SK-N-SH treated with all-trans-retinoic acid at 6 μM for 48 hours (cell line): ENCODE measurements at regions not wholly inside any gene's neighbourhood (a gene's known extent, or its start where the extent isn't known, plus 50 kb on each side); places are given as distances from the start of the nearest gene placed in this dataset.
"Not testable (repeated sequence)": the region's sequence is repeated elsewhere in the genome, so short reads cannot be mapped to it uniquely, and the experiment has no call there.

Experiments
- ATAC-seq: fragments of 200-7000 bp; cut with Tn5 transposase; 3 replicates; pipeline ENCODE4 v1.9.1; 2020; ENCODE audit warnings: mild to moderate bottlenecking, moderate library complexity
- BACH2 ChIP-seq: fragments of 250-450 bp; sonication (Bioruptor Pico); IDR thresholded peaks from 2 replicates; pipeline ENCODE4 v1.9.0; 2021; ENCODE audit warnings: mild to moderate bottlenecking, borderline replicate concordance
- CSDC2 ChIP-seq: fragments of 250-450 bp; sonication (Bioruptor Pico); IDR thresholded peaks from 2 replicates; pipeline ENCODE4 v1.5.0; 2020; ENCODE audit warnings: mild to moderate bottlenecking, moderate library complexity
- ESRRG ChIP-seq: fragments of 250-450 bp; sonication (Bioruptor Pico); IDR thresholded peaks from 2 replicates; pipeline ENCODE4 v1.6.1; 2021; ENCODE audit warnings: mild to moderate bottlenecking
- GLIS3 ChIP-seq: fragments of 250-450 bp; sonication (Bioruptor Pico); IDR thresholded peaks from 2 replicates; pipeline ENCODE4 v1.5.0; 2020; ENCODE audit warnings: mild to moderate bottlenecking, moderate library complexity
- ISL1 ChIP-seq: fragments of 250-450 bp; sonication (Bioruptor Pico); IDR thresholded peaks from 2 replicates; pipeline ENCODE4 v2.1.2; 2022; ENCODE audit warnings: mild to moderate bottlenecking, moderate library complexity
- OSR1 ChIP-seq: fragments of 250-450 bp; sonication (Bioruptor Pico); IDR thresholded peaks from 2 replicates; pipeline ENCODE4 v1.8.0; 2022; ENCODE audit warnings: moderate library complexity, mild to moderate bottlenecking, inconsistent platforms
- PPARA ChIP-seq: fragments of 250-450 bp; sonication (Bioruptor Pico); IDR thresholded peaks from 2 replicates; pipeline ENCODE4 v1.5.0; 2020; ENCODE audit warnings: mild to moderate bottlenecking, borderline replicate concordance
- RARB ChIP-seq: fragments of 250-450 bp; sonication (Bioruptor Pico); IDR thresholded peaks from 2 replicates; pipeline ENCODE4 v1.8.0; 2021; ENCODE audit warnings: mild to moderate bottlenecking, moderate library complexity
- SNAI2 ChIP-seq: fragments of 250-450 bp; sonication (Bioruptor Pico); IDR thresholded peaks from 2 replicates; pipeline ENCODE4 v1.5.0; 2020; ENCODE audit warnings: mild to moderate bottlenecking, moderate library complexity
- TCF4 ChIP-seq: fragments of 250-450 bp; sonication (Bioruptor Pico); IDR thresholded peaks from 2 replicates; pipeline ENCODE4 v1.8.0; 2021; ENCODE audit warnings: mild to moderate bottlenecking, moderate library complexity, borderline replicate concordance
- TOX ChIP-seq: fragments of 250-450 bp; sonication (Bioruptor Pico); IDR thresholded peaks from 2 replicates; pipeline ENCODE4 v1.8.0; 2021; ENCODE audit warnings: mild to moderate bottlenecking, moderate library complexity, borderline replicate concordance
- ZC3H10 ChIP-seq: fragments of 250-450 bp; sonication (Bioruptor Pico); IDR thresholded peaks from 2 replicates; pipeline ENCODE4 v1.5.1; 2021; ENCODE audit warnings: mild to moderate bottlenecking, moderate library complexity
- ZFP3 ChIP-seq: fragments of 250-450 bp; sonication (Bioruptor Pico); IDR thresholded peaks from 2 replicates; pipeline ENCODE4 v1.5.0; 2020; ENCODE audit warnings: mild to moderate bottlenecking, moderate library complexity
- ZFP30 ChIP-seq: fragments of 450-650 bp; formaldehyde crosslinking; IDR thresholded peaks from 2 replicates; pipeline ENCODE4 v1.5.0; 2022; ENCODE audit warnings: mild to moderate bottlenecking, moderate library complexity
- ZNF565 ChIP-seq: fragments of 450-650 bp; formaldehyde crosslinking; conservative IDR thresholded peaks from 2 replicates; pipeline ENCODE4 v1.5.0; 2020; ENCODE audit warnings: low read depth, mild to moderate bottlenecking, moderate library complexity
- ZNF70 ChIP-seq: fragments of 450-650 bp; formaldehyde crosslinking; IDR thresholded peaks from 2 replicates; pipeline ENCODE4 v1.5.0; 2020; ENCODE audit warnings: mild to moderate bottlenecking, moderate library complexity
- ZNF8 ChIP-seq: fragments of 450-650 bp; formaldehyde crosslinking; IDR thresholded peaks from 2 replicates; pipeline ENCODE4 v1.5.0; 2020; ENCODE audit warnings: mild to moderate bottlenecking, moderate library complexity
- TF ChIP-seq, protein P1 (sequence below): fragments of 250-450 bp; sonication (Bioruptor Pico); IDR thresholded peaks from 2 replicates; pipeline ENCODE4 v1.8.0; 2021; ENCODE audit warnings: low read depth, mild to moderate bottlenecking, moderate library complexity, borderline replicate concordance
- TF ChIP-seq, protein P2 (sequence below): fragments of 250-450 bp; sonication (Bioruptor Pico); IDR thresholded peaks from 2 replicates; pipeline ENCODE4 v1.5.1; 2020; ENCODE audit warnings: low read depth, mild to moderate bottlenecking, moderate library complexity
- TF ChIP-seq, protein P3 (sequence below): fragments of 250-450 bp; sonication (Bioruptor Pico); IDR thresholded peaks from 2 replicates; pipeline ENCODE4 v1.5.0; 2020; ENCODE audit warnings: mild to moderate bottlenecking, moderate library complexity
- TF ChIP-seq, protein P4 (sequence below): fragments of 250-450 bp; sonication (Bioruptor Pico); IDR thresholded peaks from 2 replicates; pipeline ENCODE4 v1.8.0; 2020; ENCODE audit warnings: mild to moderate bottlenecking, moderate library complexity, borderline replicate concordance

DNA sequence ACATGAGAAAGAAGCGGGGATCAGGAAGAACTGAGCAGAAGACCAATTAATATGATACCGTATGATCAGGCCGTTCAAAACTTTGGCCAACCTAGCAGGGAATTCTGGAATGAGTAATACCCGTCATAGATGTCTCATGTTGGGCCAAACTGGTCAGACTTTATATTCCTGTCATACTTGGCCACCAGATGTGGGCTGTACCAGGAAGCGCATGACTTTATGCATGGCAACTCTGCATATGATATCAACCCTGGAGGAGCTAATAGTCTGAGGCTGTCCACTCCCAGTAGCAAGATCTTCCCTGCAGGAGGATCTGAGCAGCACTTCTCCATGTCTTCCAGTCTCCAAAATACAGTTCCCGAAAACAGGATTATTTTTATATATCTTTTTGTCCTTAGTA is 68.5 kb upstream of the NAA35 start:
- ATAC-seq = no peak
- TF ChIP-seq OSR1 (no peak), ZFP3 (CRISPR knock-in tag) (no peak), ZNF70 (CRISPR knock-in tag) (no peak), ZC3H10 (no peak), ZNF8 (CRISPR knock-in tag) (no peak), ISL1 (CRISPR knock-in tag) (no peak), ESRRG (CRISPR knock-in tag) (no peak), ZNF565 (CRISPR knock-in tag) (no peak), TCF4 (no peak), BACH2 (CRISPR knock-in tag) (no peak), RARB (no peak), GLIS3 (CRISPR knock-in tag) (no peak)
- TF ChIP-seq, protein P1, sequence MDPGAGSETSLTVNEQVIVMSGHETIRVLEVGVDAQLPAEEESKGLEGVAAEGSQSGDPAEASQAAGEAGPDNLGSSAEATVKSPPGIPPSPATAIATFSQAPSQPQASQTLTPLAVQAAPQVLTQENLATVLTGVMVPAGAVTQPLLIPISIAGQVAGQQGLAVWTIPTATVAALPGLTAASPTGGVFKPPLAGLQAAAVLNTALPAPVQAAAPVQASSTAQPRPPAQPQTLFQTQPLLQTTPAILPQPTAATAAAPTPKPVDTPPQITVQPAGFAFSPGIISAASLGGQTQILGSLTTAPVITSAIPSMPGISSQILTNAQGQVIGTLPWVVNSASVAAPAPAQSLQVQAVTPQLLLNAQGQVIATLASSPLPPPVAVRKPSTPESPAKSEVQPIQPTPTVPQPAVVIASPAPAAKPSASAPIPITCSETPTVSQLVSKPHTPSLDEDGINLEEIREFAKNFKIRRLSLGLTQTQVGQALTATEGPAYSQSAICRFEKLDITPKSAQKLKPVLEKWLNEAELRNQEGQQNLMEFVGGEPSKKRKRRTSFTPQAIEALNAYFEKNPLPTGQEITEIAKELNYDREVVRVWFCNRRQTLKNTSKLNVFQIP (CRISPR knock-in tag) = no peak
- TF ChIP-seq, protein P2, sequence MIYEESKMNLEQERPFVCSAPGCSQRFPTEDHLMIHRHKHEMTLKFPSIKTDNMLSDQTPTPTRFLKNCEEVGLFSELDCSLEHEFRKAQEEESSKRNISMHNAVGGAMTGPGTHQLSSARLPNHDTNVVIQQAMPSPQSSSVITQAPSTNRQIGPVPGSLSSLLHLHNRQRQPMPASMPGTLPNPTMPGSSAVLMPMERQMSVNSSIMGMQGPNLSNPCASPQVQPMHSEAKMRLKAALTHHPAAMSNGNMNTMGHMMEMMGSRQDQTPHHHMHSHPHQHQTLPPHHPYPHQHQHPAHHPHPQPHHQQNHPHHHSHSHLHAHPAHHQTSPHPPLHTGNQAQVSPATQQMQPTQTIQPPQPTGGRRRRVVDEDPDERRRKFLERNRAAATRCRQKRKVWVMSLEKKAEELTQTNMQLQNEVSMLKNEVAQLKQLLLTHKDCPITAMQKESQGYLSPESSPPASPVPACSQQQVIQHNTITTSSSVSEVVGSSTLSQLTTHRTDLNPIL (CRISPR knock-in tag) = no peak
- TF ChIP-seq, protein P3, sequence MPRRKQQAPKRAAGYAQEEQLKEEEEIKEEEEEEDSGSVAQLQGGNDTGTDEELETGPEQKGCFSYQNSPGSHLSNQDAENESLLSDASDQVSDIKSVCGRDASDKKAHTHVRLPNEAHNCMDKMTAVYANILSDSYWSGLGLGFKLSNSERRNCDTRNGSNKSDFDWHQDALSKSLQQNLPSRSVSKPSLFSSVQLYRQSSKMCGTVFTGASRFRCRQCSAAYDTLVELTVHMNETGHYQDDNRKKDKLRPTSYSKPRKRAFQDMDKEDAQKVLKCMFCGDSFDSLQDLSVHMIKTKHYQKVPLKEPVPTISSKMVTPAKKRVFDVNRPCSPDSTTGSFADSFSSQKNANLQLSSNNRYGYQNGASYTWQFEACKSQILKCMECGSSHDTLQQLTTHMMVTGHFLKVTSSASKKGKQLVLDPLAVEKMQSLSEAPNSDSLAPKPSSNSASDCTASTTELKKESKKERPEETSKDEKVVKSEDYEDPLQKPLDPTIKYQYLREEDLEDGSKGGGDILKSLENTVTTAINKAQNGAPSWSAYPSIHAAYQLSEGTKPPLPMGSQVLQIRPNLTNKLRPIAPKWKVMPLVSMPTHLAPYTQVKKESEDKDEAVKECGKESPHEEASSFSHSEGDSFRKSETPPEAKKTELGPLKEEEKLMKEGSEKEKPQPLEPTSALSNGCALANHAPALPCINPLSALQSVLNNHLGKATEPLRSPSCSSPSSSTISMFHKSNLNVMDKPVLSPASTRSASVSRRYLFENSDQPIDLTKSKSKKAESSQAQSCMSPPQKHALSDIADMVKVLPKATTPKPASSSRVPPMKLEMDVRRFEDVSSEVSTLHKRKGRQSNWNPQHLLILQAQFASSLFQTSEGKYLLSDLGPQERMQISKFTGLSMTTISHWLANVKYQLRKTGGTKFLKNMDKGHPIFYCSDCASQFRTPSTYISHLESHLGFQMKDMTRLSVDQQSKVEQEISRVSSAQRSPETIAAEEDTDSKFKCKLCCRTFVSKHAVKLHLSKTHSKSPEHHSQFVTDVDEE = no peak

DNA sequence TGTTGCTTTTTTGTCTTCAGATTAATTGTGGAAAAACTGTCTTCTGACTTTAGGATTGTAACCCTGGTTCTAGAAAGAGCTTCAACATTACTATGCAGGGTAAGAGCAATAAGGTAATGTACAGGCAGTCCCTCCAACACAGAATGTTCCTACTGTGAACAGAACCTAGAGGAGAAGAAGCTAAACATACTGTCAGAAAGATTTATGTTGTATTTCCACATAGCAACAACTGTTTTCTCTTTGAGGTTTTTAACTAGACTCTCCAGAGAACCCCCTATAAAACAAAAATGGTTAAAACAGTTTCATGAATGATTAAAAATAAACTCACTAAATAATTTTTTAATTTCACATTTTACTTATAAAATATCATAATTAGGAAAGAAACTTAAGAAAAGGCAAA is 64.3 kb upstream of the NAA35 start:
- ATAC-seq = no peak

DNA sequence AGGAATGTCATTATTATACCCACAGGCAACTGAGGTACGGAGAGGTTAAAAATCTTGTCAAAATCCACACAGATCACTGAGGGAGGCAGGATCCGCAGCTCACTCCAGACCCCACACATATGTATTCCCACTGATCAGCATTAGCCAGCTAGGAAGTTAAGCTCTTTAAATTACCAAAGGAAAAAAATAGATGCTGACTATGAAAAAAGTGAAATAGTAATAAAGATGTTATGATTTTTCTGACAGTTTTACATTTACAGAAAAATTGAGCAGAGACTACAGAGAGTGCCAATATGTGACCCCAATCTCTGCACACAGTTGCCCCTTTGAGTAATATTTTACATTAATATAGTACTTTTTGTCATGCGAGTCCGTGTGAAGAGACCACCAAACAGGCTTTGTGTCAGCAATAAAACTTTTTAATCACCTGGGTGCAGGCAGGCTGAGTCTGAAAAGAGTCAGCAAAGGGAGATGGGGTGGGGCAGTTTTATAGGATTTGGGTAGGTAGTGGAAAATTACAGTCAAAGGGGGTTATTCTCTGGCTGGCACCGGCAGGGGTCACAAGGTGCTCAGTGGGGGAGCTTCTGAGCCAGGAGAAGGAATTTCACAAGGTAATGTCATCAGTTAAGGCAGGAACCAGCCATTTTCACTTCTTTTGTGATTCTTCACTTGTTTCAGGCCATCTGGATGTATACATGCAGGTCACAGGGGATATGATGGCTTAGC is 61.9 kb upstream of the NAA35 start:
- ATAC-seq = not testable (repeated sequence)

More for the DNA sequence above, 64.3 kb upstream of the NAA35 start:
- TF ChIP-seq, protein P4, sequence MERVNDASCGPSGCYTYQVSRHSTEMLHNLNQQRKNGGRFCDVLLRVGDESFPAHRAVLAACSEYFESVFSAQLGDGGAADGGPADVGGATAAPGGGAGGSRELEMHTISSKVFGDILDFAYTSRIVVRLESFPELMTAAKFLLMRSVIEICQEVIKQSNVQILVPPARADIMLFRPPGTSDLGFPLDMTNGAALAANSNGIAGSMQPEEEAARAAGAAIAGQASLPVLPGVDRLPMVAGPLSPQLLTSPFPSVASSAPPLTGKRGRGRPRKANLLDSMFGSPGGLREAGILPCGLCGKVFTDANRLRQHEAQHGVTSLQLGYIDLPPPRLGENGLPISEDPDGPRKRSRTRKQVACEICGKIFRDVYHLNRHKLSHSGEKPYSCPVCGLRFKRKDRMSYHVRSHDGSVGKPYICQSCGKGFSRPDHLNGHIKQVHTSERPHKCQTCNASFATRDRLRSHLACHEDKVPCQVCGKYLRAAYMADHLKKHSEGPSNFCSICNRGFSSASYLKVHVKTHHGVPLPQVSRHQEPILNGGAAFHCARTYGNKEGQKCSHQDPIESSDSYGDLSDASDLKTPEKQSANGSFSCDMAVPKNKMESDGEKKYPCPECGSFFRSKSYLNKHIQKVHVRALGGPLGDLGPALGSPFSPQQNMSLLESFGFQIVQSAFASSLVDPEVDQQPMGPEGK = no peak
- TF ChIP-seq TOX = no peak
- no peak for TF ChIP-seq OSR1
- TF ChIP-seq ZNF8 (CRISPR knock-in tag) = no peak
- TF ChIP-seq, protein P1 (CRISPR knock-in tag) = no peak
- TF ChIP-seq ZFP30 = no peak
- no peak for TF ChIP-seq ZFP3 (CRISPR knock-in tag)
- no peak for TF ChIP-seq CSDC2 (CRISPR knock-in tag)
- no peak for TF ChIP-seq ZC3H10
- TF ChIP-seq SNAI2 (CRISPR knock-in tag) = no peak
- TF ChIP-seq ZNF565 (CRISPR knock-in tag) = no peak
- TF ChIP-seq, protein P2 (CRISPR knock-in tag) = no peak
- no peak for TF ChIP-seq GLIS3 (CRISPR knock-in tag)
- TF ChIP-seq PPARA (CRISPR knock-in tag) = no peak
- no peak for TF ChIP-seq ISL1 (CRISPR knock-in tag)
- TF ChIP-seq ZNF70 (CRISPR knock-in tag) = no peak

DNA sequence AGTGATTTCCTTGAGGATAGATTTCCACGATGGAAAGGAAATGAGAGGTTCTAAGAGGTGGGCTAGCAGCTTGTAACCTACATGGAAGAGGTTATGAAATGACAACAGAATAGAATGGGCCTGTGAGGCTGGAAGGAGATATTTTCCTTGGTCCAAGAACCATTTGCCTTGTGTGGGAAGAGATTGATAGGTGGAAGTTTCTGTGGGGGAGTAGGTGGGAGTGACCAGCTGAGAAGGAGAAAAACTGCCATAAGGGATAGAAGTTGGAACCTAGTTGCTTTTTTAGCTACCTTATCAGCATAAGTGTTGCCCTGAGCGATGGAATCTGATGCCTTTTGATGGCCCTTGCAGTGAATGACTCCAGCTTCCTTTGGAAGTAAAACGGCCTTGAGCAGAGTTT is 60.4 kb upstream of the NAA35 start:
- not testable (repeated sequence) for ATAC-seq
